Lung (tissue), 11 donors: ENCODE measurements at regions not wholly inside any gene's neighbourhood (a gene's known extent, or its start where the extent isn't known, plus 50 kb on each side); places are given as distances from the start of the nearest gene placed in this dataset.

Experiments
- ATAC-seq: fragments of 200-7000 bp; cut with Tn5 transposase; one replicate; pipeline ENCODE4 v1.9.1; 2020; ENCODE audit warnings: moderate number of reproducible peaks; ENCODE audit not compliant: insufficient read depth, low FRiP score
- DNase-seq, 3 donors: peaks; one replicate each; pipeline ENCODE4 v3.0.0-alpha.2; 2013 to 2017
- H3K27ac ChIP-seq, 2 donors: one replicate each; pipeline ENCODE4 v1.5.1; 2013; ENCODE audit warnings: mild to moderate bottlenecking in 2 of 2, moderate library complexity in 2 of 2, control low read depth in 1 of 2, inconsistent platforms in 1 of 2, low read depth in 1 of 2, low read length in 1 of 2
- H3K27me3 ChIP-seq, 3 donors: one replicate each; pipeline ENCODE4 v1.5.1; 2013; ENCODE audit warnings: low read length in 2 of 3; ENCODE audit not compliant: control insufficient read depth in 3 of 3, insufficient read depth in 3 of 3
- H3K36me3 ChIP-seq, 4 donors: one replicate each; pipeline ENCODE4 v1.5.1; 2013; ENCODE audit warnings: low read length in 4 of 4, mild to moderate bottlenecking in 1 of 4, moderate library complexity in 1 of 4; ENCODE audit not compliant: control insufficient read depth in 4 of 4, insufficient read depth in 4 of 4
- H3K4me1 ChIP-seq, 5 donors: one replicate each; pipeline ENCODE4 v1.5.1; 2013; ENCODE audit warnings: low read length in 5 of 5, mild to moderate bottlenecking in 2 of 5, moderate library complexity in 1 of 5; ENCODE audit not compliant: control insufficient read depth in 5 of 5, insufficient read depth in 5 of 5
- H3K4me3 ChIP-seq: one replicate; pipeline ENCODE4 v1.5.1; 2013; ENCODE audit warnings: mild to moderate bottlenecking, control low read depth, moderate library complexity
- H3K9ac ChIP-seq, 2 donors: one replicate each; pipeline ENCODE4 v1.5.1; 2013; ENCODE audit warnings: low read length in 2 of 2, control low read depth in 1 of 2; ENCODE audit not compliant: insufficient read depth in 1 of 2
- H3K9me3 ChIP-seq, 4 donors: one replicate each; pipeline ENCODE4 v1.5.1; 2013; ENCODE audit warnings: low read length in 3 of 4, mild to moderate bottlenecking in 1 of 4, moderate library complexity in 1 of 4; ENCODE audit not compliant: control insufficient read depth in 4 of 4, insufficient read depth in 3 of 4
- CTCF ChIP-seq: IDR thresholded peaks from 2 replicates; pipeline ENCODE4 v1.5.1; 2012; ENCODE audit warnings: mild to moderate bottlenecking; ENCODE audit errors: control extremely low read depth, extremely low read depth
- WGBS, 2 donors: extraction: QIAGEN DNeasy Blood & Tissue Kit; methylation state at CpG; one replicate each; pipeline ENCODE4 v1.1.7; 2013; 5-methylcytosine and 5-hydroxymethylcytosine counted together
- donor health status: control.
- donor health status: control.
- donor health status: Bipolar disorder and iron deficiency.
- donor health status: healthy.
- donor health status: DM: yes; HTN: yes; CAD: no.

GRCh38 chr15:95138604-95139270 is 907.4 kb downstream of the MCTP2 start:
- Histone ChIP-seq H3K36me3 (no peaks in the 10 kb centered on the region), H3K27me3 (no peaks in the 10 kb centered on the region), H3K9ac (no peak overlapping the region), H3K27ac (no peak overlapping the region), H3K9me3 (no peaks in the 10 kb centered on the region), H3K4me1 (peaks cover 0 to 16% (median 0%) of the 10 kb centered on the region in 5 donors), H3K4me3 (no peak overlapping the region)
- DNase-seq: no peak
- WGBS, 2 donors: 76 to 85% methylated on average over 3 of the region's 3 CpGs
- TF ChIP-seq CTCF: no peak
- ATAC-seq: no peak

- DNase-seq (no peak), ATAC-seq (no peak)
- 84 to 86% methylated on average over 2 of the region's 2 CpGs for WGBS, 2 donors
- no peaks in the 10 kb centered on the region for H3K9me3 ChIP-seq
- H3K27ac ChIP-seq: no peak overlapping the region
- H3K27me3 ChIP-seq: no peaks in the 10 kb centered on the region
- no peaks in the 10 kb centered on the region for H3K4me1 ChIP-seq
- no peak for TF ChIP-seq CTCF
- H3K4me3 ChIP-seq: no peak overlapping the region
- no peaks in the 10 kb centered on the region for H3K36me3 ChIP-seq
- H3K9ac ChIP-seq: no peak overlapping the region
Measured at GRCh38 chr15:95141486-95141885, 910.1 kb downstream of the MCTP2 start.

- Histone ChIP-seq H3K4me3 (no peak overlapping the region), H3K27me3 (no peaks in the 10 kb centered on the region), H3K36me3 (no peaks in the 10 kb centered on the region), H3K27ac (no peak overlapping the region), H3K4me1 (no peaks in the 10 kb centered on the region), H3K9me3 (no peaks in the 10 kb centered on the region), H3K9ac (no peak overlapping the region)
- 98 to 100% methylated on average over 1 of the region's 1 CpG for WGBS, 2 donors
- TF ChIP-seq CTCF: no peak
- DNase-seq: no peak
- no peak for ATAC-seq
Measured at GRCh38 chr15:95142531-95142930, 911.2 kb downstream of the MCTP2 start.

GRCh38 chr15:95146481-95146880 is 915.1 kb downstream of the MCTP2 start:
- ATAC-seq (no peak), DNase-seq (no peak)
- Histone ChIP-seq H3K27me3 (no peaks in the 10 kb centered on the region), H3K9me3 (no peaks in the 10 kb centered on the region), H3K4me1 (no peaks in the 10 kb centered on the region), H3K27ac (no peak overlapping the region), H3K9ac (no peak overlapping the region), H3K4me3 (no peak overlapping the region), H3K36me3 (no peaks in the 10 kb centered on the region)
- no peak for TF ChIP-seq CTCF
- 89 to 92% methylated on average over 5 of the region's 5 CpGs for WGBS, 2 donors
